GM23338 (cell line): ENCODE measurements at regions not wholly inside any gene's neighbourhood (a gene's known extent, or its start where the extent isn't known, plus 50 kb on each side); places are given as distances from the start of the nearest gene placed in this dataset.

Source experiments
- ATAC-seq: fragments of 200-7000 bp; cut with Tn5 transposase; 3 replicates; pipeline ENCODE4 v1.9.1; 2020
- DNase-seq: peaks from one replicate; pipeline ENCODE4 v3.0.0-alpha.2; 2015; ENCODE audit warnings: low spot score
- H2AFZ ChIP-seq: fragments of 200-600 bp; sonication (generic); 2 replicates; pipeline ENCODE4 v1.8.0; 2016; ENCODE audit warnings: antibody characterized with exemption, mild to moderate bottlenecking, moderate library complexity
- H3F3A ChIP-seq: fragments of 200-600 bp; sonication (generic); replicated peaks from 2 replicates; pipeline ENCODE4 v1.8.0; 2017; ENCODE audit warnings: antibody characterized with exemption, mixed run types, low read depth
- H3K27ac ChIP-seq: fragments of 200-600 bp; sonication (generic); 2 replicates; pipeline ENCODE4 v1.6.1; 2016; ENCODE audit warnings: low read depth
- H3K27me3 ChIP-seq: fragments of 200-600 bp; sonication (generic); 2 replicates; pipeline ENCODE4 v1.8.0; 2016; ENCODE audit warnings: mild to moderate bottlenecking, mixed run types, moderate library complexity; ENCODE audit not compliant: insufficient read depth
- H3K36me3 ChIP-seq: fragments of 200-600 bp; sonication (generic); 2 replicates; pipeline ENCODE4 v1.8.0; 2016; ENCODE audit warnings: mild to moderate bottlenecking; ENCODE audit not compliant: insufficient read depth
- H3K4me1 ChIP-seq: fragments of 200-600 bp; sonication (generic); 2 replicates; pipeline ENCODE4 v1.8.0; 2016; ENCODE audit warnings: mild to moderate bottlenecking, moderate library complexity; ENCODE audit not compliant: insufficient read depth
- H3K4me2 ChIP-seq: fragments of 200-600 bp; sonication (generic); 2 replicates; pipeline ENCODE4 v1.7.1; 2017; ENCODE audit warnings: mixed run types
- H3K4me3 ChIP-seq: fragments of 200-600 bp; sonication (generic); 2 replicates; pipeline ENCODE4 v1.6.1; 2016; ENCODE audit warnings: mixed run types
- H3K79me2 ChIP-seq: fragments of 200-600 bp; sonication (generic); replicated peaks from 2 replicates; pipeline ENCODE4 v1.8.0; 2017; ENCODE audit warnings: mild to moderate bottlenecking; ENCODE audit not compliant: insufficient read depth
- H3K9me2 ChIP-seq: fragments of 200-600 bp; sonication (generic); 2 replicates; pipeline ENCODE4 v1.8.0; 2017; ENCODE audit not compliant: insufficient read depth
- H4K20me1 ChIP-seq: fragments of 200-600 bp; sonication (generic); replicated peaks from 2 replicates; pipeline ENCODE4 v1.8.0; 2017; ENCODE audit warnings: mild to moderate bottlenecking; ENCODE audit not compliant: insufficient read depth
- H3K27ac Mint-ChIP-seq: 2 replicates; pipeline ENCODE4 v1.8.0; 2020; ENCODE audit warnings: inconsistent platforms, mild to moderate bottlenecking, moderate library complexity, mixed read lengths
- H3K27me3 Mint-ChIP-seq: 3 replicates; pipeline ENCODE4 v1.8.0; 2022; ENCODE audit warnings: low read depth, mild to moderate bottlenecking, moderate library complexity, mixed read lengths, inconsistent platforms; ENCODE audit not compliant: insufficient read depth, poor library complexity
- H3K36me3 Mint-ChIP-seq: 3 replicates; pipeline ENCODE4 v1.8.0; 2021; ENCODE audit warnings: low read depth, mild to moderate bottlenecking, inconsistent platforms, moderate library complexity, mixed read lengths
- H3K4me1 Mint-ChIP-seq: 3 replicates; pipeline ENCODE4 v1.8.0; 2020; ENCODE audit warnings: mild to moderate bottlenecking, inconsistent platforms, mixed read lengths
- H3K4me3 Mint-ChIP-seq: 3 replicates; pipeline ENCODE4 v1.8.0; 2021; ENCODE audit warnings: moderate library complexity, mild to moderate bottlenecking, inconsistent platforms, mixed read lengths
- H3K9me3 Mint-ChIP-seq: 3 replicates; pipeline ENCODE4 v1.8.0; 2020; ENCODE audit warnings: moderate library complexity, mild to moderate bottlenecking, inconsistent platforms, mixed read lengths
- EZH2 ChIP-seq: fragments of 200-600 bp; sonication (generic); IDR thresholded peaks from one replicate; pipeline ENCODE4 v1.8.0; 2017; ENCODE audit warnings: antibody characterized with exemption, mild to moderate bottlenecking, low read depth; ENCODE audit not compliant: unreplicated experiment
- EZH2phosphoT487 ChIP-seq: fragments of 200-600 bp; sonication (generic); IDR thresholded peaks from one replicate; pipeline ENCODE4 v1.8.1; 2018; ENCODE audit warnings: antibody characterized with exemption; ENCODE audit not compliant: unreplicated experiment
- NANOG ChIP-seq: IDR thresholded peaks from 2 replicates; pipeline ENCODE4 v1.6.1; 2016; ENCODE audit warnings: antibody characterized with exemption, borderline replicate concordance
- POLR2AphosphoS5 ChIP-seq: IDR thresholded peaks from 2 replicates; pipeline ENCODE4 v1.6.1; 2016; ENCODE audit warnings: antibody characterized with exemption, low read depth
- STAT1 ChIP-seq: IDR thresholded peaks from one replicate; pipeline ENCODE4 v1.6.1; 2016; ENCODE audit warnings: antibody characterized with exemption; ENCODE audit not compliant: unreplicated experiment
- ZNF114 ChIP-seq: fragments of 250-450 bp; sonication (Bioruptor Pico); IDR thresholded peaks from 2 replicates; pipeline ENCODE4 v1.5.0; 2020; ENCODE audit warnings: mild to moderate bottlenecking, moderate library complexity
- ZNF331 ChIP-seq: fragments of 250-450 bp; sonication (Bioruptor Pico); IDR thresholded peaks from 2 replicates; pipeline ENCODE4 v1.5.0; 2020; ENCODE audit warnings: low read depth, mild to moderate bottlenecking, moderate library complexity
- TF ChIP-seq, protein P1 (sequence below): IDR thresholded peaks from 2 replicates; pipeline ENCODE4 v1.6.1; 2016; ENCODE audit warnings: antibody characterized with exemption
- TF ChIP-seq, protein P2 (sequence below), 2 experiments: fragments of 200-600 bp in 1 of 2; sonication (generic) in 1 of 2; conservative IDR thresholded peaks; 2 replicates each; pipeline versions ENCODE4 v1.5.1 to v1.6.1; 2016 to 2017; ENCODE audit warnings: antibody characterized with exemption in 2 of 2, low read depth in 2 of 2, mild to moderate bottlenecking in 2 of 2, moderate library complexity in 1 of 2
- TF ChIP-seq, protein P3 (sequence below): IDR thresholded peaks from one replicate; pipeline ENCODE4 v1.6.1; 2018; ENCODE audit warnings: antibody characterized with exemption; ENCODE audit not compliant: unreplicated experiment

DNA sequence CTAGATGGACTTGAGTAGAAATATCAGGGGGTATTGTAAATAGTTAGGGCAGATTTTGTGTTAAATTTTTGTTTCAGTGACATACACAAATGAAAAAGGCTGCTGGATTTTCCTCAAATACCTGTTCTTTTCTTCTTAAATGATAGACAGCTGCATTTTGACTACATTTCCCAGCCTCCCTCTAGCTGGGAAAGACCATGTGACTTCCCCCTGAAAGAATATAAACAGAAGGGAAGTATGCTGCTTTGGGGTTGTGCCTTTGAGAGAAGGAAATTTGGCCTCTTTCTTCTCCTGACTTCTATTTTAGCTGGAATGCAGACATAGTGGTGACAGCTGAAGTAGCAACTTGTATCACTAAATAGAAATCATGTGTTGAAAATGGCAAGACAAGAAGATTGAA, 476.1 kb upstream of the SYT1 start:
- H3K4me1 ChIP-seq = no peaks in the 10 kb centered on the region
- H3K9me3 Mint-ChIP-seq = no peaks in the 10 kb centered on the region
- no peaks in the 10 kb centered on the region for H3K36me3 Mint-ChIP-seq
- no peaks in the 10 kb centered on the region for H3K36me3 ChIP-seq
- no peak overlapping the region for H3K27ac Mint-ChIP-seq
- H2AFZ ChIP-seq = peak overlapping the region; percentile 74; the same call in 1 of the 2 replicates
- no peaks in the 10 kb centered on the region for H3K27me3 Mint-ChIP-seq
- no peaks in the 10 kb centered on the region for H4K20me1 ChIP-seq
- no peaks in the 10 kb centered on the region for H3K27me3 ChIP-seq
- H3K4me3 ChIP-seq = no peak overlapping the region
- no peak; the same call in 2 of the 3 replicates for ATAC-seq
- H3K4me3 Mint-ChIP-seq = no peak overlapping the region
- no peaks in the 10 kb centered on the region for H3K79me2 ChIP-seq
- H3K4me2 ChIP-seq = no peak overlapping the region
- DNase-seq = peak; percentile 31
- H3K9me2 ChIP-seq = no peaks in the 10 kb centered on the region
- TF ChIP-seq, protein P1, sequence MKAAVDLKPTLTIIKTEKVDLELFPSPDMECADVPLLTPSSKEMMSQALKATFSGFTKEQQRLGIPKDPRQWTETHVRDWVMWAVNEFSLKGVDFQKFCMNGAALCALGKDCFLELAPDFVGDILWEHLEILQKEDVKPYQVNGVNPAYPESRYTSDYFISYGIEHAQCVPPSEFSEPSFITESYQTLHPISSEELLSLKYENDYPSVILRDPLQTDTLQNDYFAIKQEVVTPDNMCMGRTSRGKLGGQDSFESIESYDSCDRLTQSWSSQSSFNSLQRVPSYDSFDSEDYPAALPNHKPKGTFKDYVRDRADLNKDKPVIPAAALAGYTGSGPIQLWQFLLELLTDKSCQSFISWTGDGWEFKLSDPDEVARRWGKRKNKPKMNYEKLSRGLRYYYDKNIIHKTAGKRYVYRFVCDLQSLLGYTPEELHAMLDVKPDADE = peak; percentile 37; the same call in 1 of the 2 replicates
- no peak for TF ChIP-seq EZH2phosphoT487
- H3F3A ChIP-seq = no peaks in the 10 kb centered on the region
- no peaks in the 10 kb centered on the region; the same call in 1 of the 3 replicates for H3K4me1 Mint-ChIP-seq
- no peak overlapping the region for H3K27ac ChIP-seq

DNA sequence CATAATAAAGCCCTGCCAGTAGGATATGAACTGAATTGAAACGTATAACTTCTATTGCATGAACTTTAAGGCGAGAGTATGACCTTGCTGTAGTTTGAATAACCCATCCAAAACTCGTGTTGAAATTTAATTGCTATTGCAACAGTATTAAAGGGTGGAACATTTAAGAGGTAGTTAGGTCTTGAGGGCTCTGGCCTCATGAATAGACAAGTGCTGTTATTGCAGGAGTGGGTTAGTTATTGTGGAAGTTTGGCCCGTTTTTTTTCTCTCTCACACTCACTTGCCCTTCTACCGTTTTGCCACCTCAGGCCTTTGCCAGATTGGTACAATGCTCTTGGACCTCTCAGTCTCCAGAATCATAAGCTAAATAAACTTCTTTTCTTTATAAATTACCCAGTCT, 473.7 kb upstream of the SYT1 start:
- peaks cover 6% of the 10 kb centered on the region for H3K4me1 Mint-ChIP-seq
- H3K27me3 Mint-ChIP-seq = peaks cover 2% of the 10 kb centered on the region
- no peaks in the 10 kb centered on the region for H3F3A ChIP-seq
- no peaks in the 10 kb centered on the region for H3K79me2 ChIP-seq
- no peaks in the 10 kb centered on the region for H3K36me3 Mint-ChIP-seq
- ATAC-seq (no peak), DNase-seq (no peak)
- no peak overlapping the region for H3K4me3 Mint-ChIP-seq
- no peaks in the 10 kb centered on the region for H3K9me2 ChIP-seq
- H2AFZ ChIP-seq = no peak overlapping the region
- H3K9me3 Mint-ChIP-seq = no peaks in the 10 kb centered on the region
- no peak overlapping the region for H3K4me2 ChIP-seq
- H4K20me1 ChIP-seq = no peaks in the 10 kb centered on the region
- TF ChIP-seq NANOG (no peak), ZNF331 (CRISPR knock-in tag) (no peak), ZNF114 (CRISPR knock-in tag) (no peak), EZH2 (no peak), POLR2AphosphoS5 (no peak), STAT1 (no peak)
- TF ChIP-seq, protein P2, sequence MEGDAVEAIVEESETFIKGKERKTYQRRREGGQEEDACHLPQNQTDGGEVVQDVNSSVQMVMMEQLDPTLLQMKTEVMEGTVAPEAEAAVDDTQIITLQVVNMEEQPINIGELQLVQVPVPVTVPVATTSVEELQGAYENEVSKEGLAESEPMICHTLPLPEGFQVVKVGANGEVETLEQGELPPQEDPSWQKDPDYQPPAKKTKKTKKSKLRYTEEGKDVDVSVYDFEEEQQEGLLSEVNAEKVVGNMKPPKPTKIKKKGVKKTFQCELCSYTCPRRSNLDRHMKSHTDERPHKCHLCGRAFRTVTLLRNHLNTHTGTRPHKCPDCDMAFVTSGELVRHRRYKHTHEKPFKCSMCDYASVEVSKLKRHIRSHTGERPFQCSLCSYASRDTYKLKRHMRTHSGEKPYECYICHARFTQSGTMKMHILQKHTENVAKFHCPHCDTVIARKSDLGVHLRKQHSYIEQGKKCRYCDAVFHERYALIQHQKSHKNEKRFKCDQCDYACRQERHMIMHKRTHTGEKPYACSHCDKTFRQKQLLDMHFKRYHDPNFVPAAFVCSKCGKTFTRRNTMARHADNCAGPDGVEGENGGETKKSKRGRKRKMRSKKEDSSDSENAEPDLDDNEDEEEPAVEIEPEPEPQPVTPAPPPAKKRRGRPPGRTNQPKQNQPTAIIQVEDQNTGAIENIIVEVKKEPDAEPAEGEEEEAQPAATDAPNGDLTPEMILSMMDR (conservative IDR thresholded peaks at IDR 0.05; ENCODE audit: low read depth in 2 of 2) = no peak
- TF ChIP-seq, protein P3, sequence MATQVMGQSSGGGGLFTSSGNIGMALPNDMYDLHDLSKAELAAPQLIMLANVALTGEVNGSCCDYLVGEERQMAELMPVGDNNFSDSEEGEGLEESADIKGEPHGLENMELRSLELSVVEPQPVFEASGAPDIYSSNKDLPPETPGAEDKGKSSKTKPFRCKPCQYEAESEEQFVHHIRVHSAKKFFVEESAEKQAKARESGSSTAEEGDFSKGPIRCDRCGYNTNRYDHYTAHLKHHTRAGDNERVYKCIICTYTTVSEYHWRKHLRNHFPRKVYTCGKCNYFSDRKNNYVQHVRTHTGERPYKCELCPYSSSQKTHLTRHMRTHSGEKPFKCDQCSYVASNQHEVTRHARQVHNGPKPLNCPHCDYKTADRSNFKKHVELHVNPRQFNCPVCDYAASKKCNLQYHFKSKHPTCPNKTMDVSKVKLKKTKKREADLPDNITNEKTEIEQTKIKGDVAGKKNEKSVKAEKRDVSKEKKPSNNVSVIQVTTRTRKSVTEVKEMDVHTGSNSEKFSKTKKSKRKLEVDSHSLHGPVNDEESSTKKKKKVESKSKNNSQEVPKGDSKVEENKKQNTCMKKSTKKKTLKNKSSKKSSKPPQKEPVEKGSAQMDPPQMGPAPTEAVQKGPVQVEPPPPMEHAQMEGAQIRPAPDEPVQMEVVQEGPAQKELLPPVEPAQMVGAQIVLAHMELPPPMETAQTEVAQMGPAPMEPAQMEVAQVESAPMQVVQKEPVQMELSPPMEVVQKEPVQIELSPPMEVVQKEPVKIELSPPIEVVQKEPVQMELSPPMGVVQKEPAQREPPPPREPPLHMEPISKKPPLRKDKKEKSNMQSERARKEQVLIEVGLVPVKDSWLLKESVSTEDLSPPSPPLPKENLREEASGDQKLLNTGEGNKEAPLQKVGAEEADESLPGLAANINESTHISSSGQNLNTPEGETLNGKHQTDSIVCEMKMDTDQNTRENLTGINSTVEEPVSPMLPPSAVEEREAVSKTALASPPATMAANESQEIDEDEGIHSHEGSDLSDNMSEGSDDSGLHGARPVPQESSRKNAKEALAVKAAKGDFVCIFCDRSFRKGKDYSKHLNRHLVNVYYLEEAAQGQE = no peak
- TF ChIP-seq, protein P1 = no peak
- no peaks in the 10 kb centered on the region for H3K27me3 ChIP-seq
- H3K4me3 ChIP-seq = no peak overlapping the region
- H3K27ac Mint-ChIP-seq = no peak overlapping the region
- no peak overlapping the region for H3K27ac ChIP-seq
- H3K4me1 ChIP-seq = no peaks in the 10 kb centered on the region
- no peaks in the 10 kb centered on the region for H3K36me3 ChIP-seq
